WTC11 (cell line): ENCODE measurements at regions not wholly inside any gene's neighbourhood (a gene's known extent, or its start where the extent isn't known, plus 50 kb on each side); places are given as distances from the start of the nearest gene placed in this dataset.
A peak's percentile ranks its signal among the peaks of the same experiment; 100 is the strongest.

Experiments used
- ATAC-seq: fragments of 200-7000 bp; cut with Tn5 transposase; 2 replicates; pipeline ENCODE4 v1.10.0; 2021; ENCODE audit warnings: mild to moderate bottlenecking, moderate library complexity
- CTCF ChIA-PET: fragments of 300-600 bp; sonication (Branson Sonifier 250); formaldehyde crosslinking; loops from one replicate; lab custom pipeline; 2021; ENCODE audit warnings: antibody characterized with exemption; lab: Charles Lee
- POLR2A ChIA-PET: fragments of 350-600 bp; sonication (Branson Sonifier 250); formaldehyde crosslinking; loops from one replicate; lab custom pipeline; 2021; ENCODE audit warnings: antibody characterized with exemption; lab: Charles Lee
- DNase-seq: peaks from one replicate; pipeline ENCODE4 v3.0.0; 2021; ENCODE audit warnings: low spot score
- H3K27ac Mint-ChIP-seq: 2 replicates; pipeline ENCODE4 v1.8.0; 2021; ENCODE audit warnings: mixed read lengths
- H3K27me3 Mint-ChIP-seq: 2 replicates; pipeline ENCODE4 v1.8.0; 2021; ENCODE audit warnings: low read depth, mild to moderate bottlenecking, moderate library complexity, mixed read lengths
- H3K36me3 Mint-ChIP-seq: 2 replicates; pipeline ENCODE4 v1.8.0; 2021; ENCODE audit warnings: mixed read lengths
- H3K4me1 Mint-ChIP-seq: 2 replicates; pipeline ENCODE4 v1.8.0; 2022; ENCODE audit warnings: mixed read lengths
- H3K4me3 Mint-ChIP-seq: 2 replicates; pipeline ENCODE4 v1.8.0; 2021; ENCODE audit warnings: mild to moderate bottlenecking, moderate library complexity, mixed read lengths
- H3K9me3 Mint-ChIP-seq: 2 replicates; pipeline ENCODE4 v1.8.0; 2021; ENCODE audit warnings: mixed read lengths
- AFF4 ChIP-seq: sonication (generic); formaldehyde crosslinking; IDR thresholded peaks from 2 replicates; pipeline ENCODE4 v1.8.1; 2023; ENCODE audit warnings: mild to moderate bottlenecking, missing genetic modification reagents, borderline replicate concordance
- ARID4B ChIP-seq: sonication (generic); formaldehyde crosslinking; IDR thresholded peaks from 2 replicates; pipeline ENCODE4 v1.8.0; 2023; ENCODE audit warnings: missing genetic modification reagents, mild to moderate bottlenecking, borderline replicate concordance
- ESRRA ChIP-seq: sonication (generic); formaldehyde crosslinking; IDR thresholded peaks from 2 replicates; pipeline ENCODE4 v1.8.1; 2022; ENCODE audit warnings: mild to moderate bottlenecking, missing genetic modification reagents, borderline replicate concordance
- MYBL2 ChIP-seq: sonication (generic); formaldehyde crosslinking; IDR thresholded peaks from 2 replicates; pipeline ENCODE4 v1.8.1; 2023; ENCODE audit warnings: mild to moderate bottlenecking, moderate library complexity, missing genetic modification reagents
- NFYB ChIP-seq: sonication (generic); formaldehyde crosslinking; conservative IDR thresholded peaks from 2 replicates; pipeline ENCODE4 v1.8.0; 2022; ENCODE audit warnings: low read depth, missing genetic modification reagents
- NR3C1 ChIP-seq: sonication (generic); formaldehyde crosslinking; conservative IDR thresholded peaks from 2 replicates; pipeline ENCODE4 v1.8.1; 2023; ENCODE audit warnings: low read depth, mild to moderate bottlenecking, missing genetic modification reagents
- RELA ChIP-seq: sonication (generic); formaldehyde crosslinking; IDR thresholded peaks from 2 replicates; pipeline ENCODE4 v1.8.1; 2022; ENCODE audit warnings: missing genetic modification reagents, mild to moderate bottlenecking, borderline replicate concordance
- RORB ChIP-seq: fragments of 250-450 bp; sonication (Bioruptor Pico); IDR thresholded peaks from 2 replicates; pipeline ENCODE4 v1.9.0; 2021; ENCODE audit warnings: mild to moderate bottlenecking
- TCF7 ChIP-seq: sonication (generic); formaldehyde crosslinking; IDR thresholded peaks from 2 replicates; pipeline ENCODE4 v1.8.0; 2022; ENCODE audit warnings: mild to moderate bottlenecking, low read depth, missing genetic modification reagents, moderate library complexity
- TF ChIP-seq, protein P1 (sequence below): sonication (generic); formaldehyde crosslinking; conservative IDR thresholded peaks from 2 replicates; pipeline ENCODE4 v1.8.1; 2023; ENCODE audit warnings: mild to moderate bottlenecking, low read depth, missing genetic modification reagents, moderate library complexity
- TF ChIP-seq, protein P2 (sequence below): sonication (generic); formaldehyde crosslinking; IDR thresholded peaks from 2 replicates; pipeline ENCODE4 v1.8.1; 2022; ENCODE audit warnings: mild to moderate bottlenecking, moderate library complexity, missing genetic modification reagents
- TF ChIP-seq, protein P3 (sequence below): sonication (generic); formaldehyde crosslinking; IDR thresholded peaks from 2 replicates; pipeline ENCODE4 v1.8.1; 2022; ENCODE audit warnings: low read depth, mild to moderate bottlenecking, moderate library complexity, missing genetic modification reagents, borderline replicate concordance
- TF ChIP-seq, protein P4 (sequence below): sonication (generic); formaldehyde crosslinking; IDR thresholded peaks from 2 replicates; pipeline ENCODE4 v1.8.1; 2022; ENCODE audit warnings: missing genetic modification reagents, borderline replicate concordance

GRCh38 chr1:22368125-22368524 is 83.5 kb upstream of the ZBTB40 start (continued):
- TF ChIP-seq NFYB (CRISPR knock-in tag) = no peak

DNA sequence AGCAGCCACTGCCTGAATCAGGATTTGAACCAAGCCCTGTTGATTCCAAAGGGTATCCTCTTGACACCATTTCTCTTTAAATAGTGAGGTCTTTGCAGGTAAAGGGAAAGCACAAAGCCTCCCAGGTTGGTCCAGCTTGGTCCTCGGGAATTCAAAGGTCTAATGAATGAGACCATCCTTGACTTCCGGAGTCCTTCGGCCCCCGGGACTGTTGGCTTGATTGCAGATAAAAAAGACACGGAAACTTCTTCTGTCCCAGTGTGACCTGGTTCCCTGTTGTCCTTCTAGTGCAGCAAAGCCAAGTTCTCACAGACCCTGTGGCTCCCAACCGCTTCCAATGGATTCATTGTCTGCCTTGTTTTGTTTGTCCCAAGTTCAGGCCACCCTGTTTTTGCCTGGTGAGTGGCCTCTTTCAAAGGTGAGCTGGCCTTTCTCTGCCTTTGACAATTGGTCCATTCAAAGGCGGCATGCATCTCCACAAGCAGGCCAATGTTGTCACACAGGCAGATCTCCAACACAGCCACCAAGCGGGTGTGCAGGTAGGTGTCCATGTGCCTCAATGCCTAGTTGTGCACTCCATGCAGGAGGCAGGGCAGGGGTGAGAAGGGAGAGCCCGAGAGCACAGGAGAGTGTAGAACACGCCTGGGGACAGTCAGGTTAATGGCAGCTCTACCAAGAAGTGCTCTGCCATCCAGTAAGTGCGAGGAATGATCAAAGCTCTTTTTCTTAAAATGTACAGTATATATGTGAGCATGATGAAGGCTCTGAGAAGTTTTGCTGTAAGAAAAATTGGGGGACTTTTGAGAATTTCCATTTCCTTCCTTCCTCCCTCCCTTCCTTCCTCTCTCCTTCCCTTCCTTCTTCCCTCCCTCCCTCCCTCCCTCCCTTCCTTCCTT is 82.1 kb upstream of the ZBTB40 start:
- peaks cover 20% of the 10 kb centered on the region for H3K4me1 Mint-ChIP-seq
- H3K36me3 Mint-ChIP-seq = 0 out of 2 replicates have a peak, but pooled peaks cover 4% of the 10 kb centered on the region
- TF ChIP-seq RELA (CRISPR knock-in tag) = no peak
- TF ChIP-seq, protein P1, sequence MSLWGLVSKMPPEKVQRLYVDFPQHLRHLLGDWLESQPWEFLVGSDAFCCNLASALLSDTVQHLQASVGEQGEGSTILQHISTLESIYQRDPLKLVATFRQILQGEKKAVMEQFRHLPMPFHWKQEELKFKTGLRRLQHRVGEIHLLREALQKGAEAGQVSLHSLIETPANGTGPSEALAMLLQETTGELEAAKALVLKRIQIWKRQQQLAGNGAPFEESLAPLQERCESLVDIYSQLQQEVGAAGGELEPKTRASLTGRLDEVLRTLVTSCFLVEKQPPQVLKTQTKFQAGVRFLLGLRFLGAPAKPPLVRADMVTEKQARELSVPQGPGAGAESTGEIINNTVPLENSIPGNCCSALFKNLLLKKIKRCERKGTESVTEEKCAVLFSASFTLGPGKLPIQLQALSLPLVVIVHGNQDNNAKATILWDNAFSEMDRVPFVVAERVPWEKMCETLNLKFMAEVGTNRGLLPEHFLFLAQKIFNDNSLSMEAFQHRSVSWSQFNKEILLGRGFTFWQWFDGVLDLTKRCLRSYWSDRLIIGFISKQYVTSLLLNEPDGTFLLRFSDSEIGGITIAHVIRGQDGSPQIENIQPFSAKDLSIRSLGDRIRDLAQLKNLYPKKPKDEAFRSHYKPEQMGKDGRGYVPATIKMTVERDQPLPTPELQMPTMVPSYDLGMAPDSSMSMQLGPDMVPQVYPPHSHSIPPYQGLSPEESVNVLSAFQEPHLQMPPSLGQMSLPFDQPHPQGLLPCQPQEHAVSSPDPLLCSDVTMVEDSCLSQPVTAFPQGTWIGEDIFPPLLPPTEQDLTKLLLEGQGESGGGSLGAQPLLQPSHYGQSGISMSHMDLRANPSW (CRISPR knock-in tag) = no peak
- TF ChIP-seq NR3C1 (CRISPR knock-in tag) = no peak
- no peak for TF ChIP-seq ESRRA (CRISPR knock-in tag)
- TF ChIP-seq, protein P2, sequence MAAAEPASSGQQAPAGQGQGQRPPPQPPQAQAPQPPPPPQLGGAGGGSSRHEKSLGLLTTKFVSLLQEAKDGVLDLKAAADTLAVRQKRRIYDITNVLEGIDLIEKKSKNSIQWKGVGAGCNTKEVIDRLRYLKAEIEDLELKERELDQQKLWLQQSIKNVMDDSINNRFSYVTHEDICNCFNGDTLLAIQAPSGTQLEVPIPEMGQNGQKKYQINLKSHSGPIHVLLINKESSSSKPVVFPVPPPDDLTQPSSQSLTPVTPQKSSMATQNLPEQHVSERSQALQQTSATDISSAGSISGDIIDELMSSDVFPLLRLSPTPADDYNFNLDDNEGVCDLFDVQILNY = no peak
- TF ChIP-seq, protein P3, sequence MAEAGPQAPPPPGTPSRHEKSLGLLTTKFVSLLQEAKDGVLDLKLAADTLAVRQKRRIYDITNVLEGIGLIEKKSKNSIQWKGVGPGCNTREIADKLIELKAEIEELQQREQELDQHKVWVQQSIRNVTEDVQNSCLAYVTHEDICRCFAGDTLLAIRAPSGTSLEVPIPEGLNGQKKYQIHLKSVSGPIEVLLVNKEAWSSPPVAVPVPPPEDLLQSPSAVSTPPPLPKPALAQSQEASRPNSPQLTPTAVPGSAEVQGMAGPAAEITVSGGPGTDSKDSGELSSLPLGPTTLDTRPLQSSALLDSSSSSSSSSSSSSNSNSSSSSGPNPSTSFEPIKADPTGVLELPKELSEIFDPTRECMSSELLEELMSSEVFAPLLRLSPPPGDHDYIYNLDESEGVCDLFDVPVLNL (CRISPR knock-in tag) = no peak
- DNase-seq (no peak), ATAC-seq (no peak)
- no peak overlapping the region for H3K4me3 Mint-ChIP-seq
- no peak overlapping the region for H3K27ac Mint-ChIP-seq
- ChIA-PET CTCF (interaction anchor here (0.6 to 1.8 kb wide), 3 partner anchors 47 to 271 kb away, joined by 3 to 6 read pairs (median 3); no protein-coding TSS in a partner anchor), POLR2A (no interaction called here)
- H3K27me3 Mint-ChIP-seq = peaks cover 2% of the 10 kb centered on the region; the same call in 1 of the 2 replicates
- H3K9me3 Mint-ChIP-seq = peaks cover 14% of the 10 kb centered on the region

DNA sequence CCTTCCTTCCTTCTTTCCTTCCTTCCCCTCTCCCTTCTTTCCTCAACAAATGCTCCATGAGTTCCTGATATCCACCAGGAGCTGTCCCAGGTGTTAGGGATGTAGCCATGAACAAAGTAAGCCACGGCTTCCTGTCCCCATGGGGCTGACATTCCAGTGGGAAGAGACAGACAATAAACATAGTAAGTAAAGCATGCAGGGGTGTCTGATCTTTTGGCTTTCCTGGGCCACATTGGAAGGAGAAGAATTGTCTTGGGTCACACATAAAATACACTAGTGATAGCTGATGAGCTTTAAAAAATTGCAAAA is 81.5 kb upstream of the ZBTB40 start:
- H3K4me1 Mint-ChIP-seq = peaks cover 17% of the 10 kb centered on the region
- POLR2A ChIA-PET = no interaction called here
- 0 out of 2 replicates have a peak, but pooled peaks cover 4% of the 10 kb centered on the region for H3K36me3 Mint-ChIP-seq
- peaks cover 2% of the 10 kb centered on the region; the same call in 1 of the 2 replicates for H3K27me3 Mint-ChIP-seq
- H3K27ac Mint-ChIP-seq = no peak overlapping the region; the same call in 1 of the 2 replicates
- TF ChIP-seq MYBL2 (CRISPR knock-in tag) (no peak), AFF4 (CRISPR knock-in tag) (no peak), RORB (CRISPR knock-in tag) (no peak), TCF7 (CRISPR knock-in tag) (no peak), ARID4B (CRISPR knock-in tag) (no peak)
- TF ChIP-seq, protein P4, sequence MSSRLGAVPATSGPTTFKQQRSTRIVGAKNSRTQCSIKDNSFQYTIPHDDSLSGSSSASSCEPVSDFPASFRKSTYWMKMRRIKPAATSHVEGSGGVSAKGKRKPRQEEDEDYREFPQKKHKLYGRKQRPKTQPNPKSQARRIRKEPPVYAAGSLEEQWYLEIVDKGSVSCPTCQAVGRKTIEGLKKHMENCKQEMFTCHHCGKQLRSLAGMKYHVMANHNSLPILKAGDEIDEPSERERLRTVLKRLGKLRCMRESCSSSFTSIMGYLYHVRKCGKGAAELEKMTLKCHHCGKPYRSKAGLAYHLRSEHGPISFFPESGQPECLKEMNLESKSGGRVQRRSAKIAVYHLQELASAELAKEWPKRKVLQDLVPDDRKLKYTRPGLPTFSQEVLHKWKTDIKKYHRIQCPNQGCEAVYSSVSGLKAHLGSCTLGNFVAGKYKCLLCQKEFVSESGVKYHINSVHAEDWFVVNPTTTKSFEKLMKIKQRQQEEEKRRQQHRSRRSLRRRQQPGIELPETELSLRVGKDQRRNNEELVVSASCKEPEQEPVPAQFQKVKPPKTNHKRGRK (CRISPR knock-in tag) = no peak
- ATAC-seq = peak; percentile 81
- H3K4me3 Mint-ChIP-seq = no peak overlapping the region
- peaks cover 14% of the 10 kb centered on the region for H3K9me3 Mint-ChIP-seq
- no peak for DNase-seq
- CTCF ChIA-PET = interaction anchor here (0.6 kb wide), 1 partner anchor 168 kb away, joined by 3 read pairs; no protein-coding TSS in a partner anchor
